ENCODE measurements at regions not wholly inside any gene's neighbourhood (a gene's known extent, or its start where the extent isn't known, plus 50 kb on each side); places are given as distances from the start of the nearest gene placed in this dataset.

- H3K36me3 ChIP-seq (ENCODE audit: low read length) = no peaks in the 10 kb centered on the region
- H2AFZ ChIP-seq (ENCODE audit: low read depth, low read length, severe bottlenecking) = no peak overlapping the region
- no peaks in the 10 kb centered on the region for H3F3A ChIP-seq (ENCODE audit: insufficient read depth)
- no peaks in the 10 kb centered on the region for H3K9me3 ChIP-seq (ENCODE audit: insufficient read depth, low read length)
- H3K4me2 ChIP-seq (ENCODE audit: low read depth, low read length, poor library complexity, severe bottlenecking) = no peak overlapping the region
- H4K20me1 ChIP-seq (ENCODE audit: low read depth, low read length) = no peaks in the 10 kb centered on the region
- no peaks in the 10 kb centered on the region for H3K27me3 ChIP-seq (ENCODE audit: low read length)
- no peak overlapping the region for H3K27ac ChIP-seq (ENCODE audit: low read depth, low read length)
- TF ChIP-seq, protein P1, sequence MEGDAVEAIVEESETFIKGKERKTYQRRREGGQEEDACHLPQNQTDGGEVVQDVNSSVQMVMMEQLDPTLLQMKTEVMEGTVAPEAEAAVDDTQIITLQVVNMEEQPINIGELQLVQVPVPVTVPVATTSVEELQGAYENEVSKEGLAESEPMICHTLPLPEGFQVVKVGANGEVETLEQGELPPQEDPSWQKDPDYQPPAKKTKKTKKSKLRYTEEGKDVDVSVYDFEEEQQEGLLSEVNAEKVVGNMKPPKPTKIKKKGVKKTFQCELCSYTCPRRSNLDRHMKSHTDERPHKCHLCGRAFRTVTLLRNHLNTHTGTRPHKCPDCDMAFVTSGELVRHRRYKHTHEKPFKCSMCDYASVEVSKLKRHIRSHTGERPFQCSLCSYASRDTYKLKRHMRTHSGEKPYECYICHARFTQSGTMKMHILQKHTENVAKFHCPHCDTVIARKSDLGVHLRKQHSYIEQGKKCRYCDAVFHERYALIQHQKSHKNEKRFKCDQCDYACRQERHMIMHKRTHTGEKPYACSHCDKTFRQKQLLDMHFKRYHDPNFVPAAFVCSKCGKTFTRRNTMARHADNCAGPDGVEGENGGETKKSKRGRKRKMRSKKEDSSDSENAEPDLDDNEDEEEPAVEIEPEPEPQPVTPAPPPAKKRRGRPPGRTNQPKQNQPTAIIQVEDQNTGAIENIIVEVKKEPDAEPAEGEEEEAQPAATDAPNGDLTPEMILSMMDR (IDR thresholded peaks at IDR 0.05; ENCODE audit: insufficient read depth, low read length, poor library complexity, severe bottlenecking) = no peak
- no peak for TF ChIP-seq EZH2phosphoT487 (conservative IDR thresholded peaks at IDR 0.05; ENCODE audit: low read length)
- H3K79me2 ChIP-seq (ENCODE audit: insufficient read depth, low read length) = no peaks in the 10 kb centered on the region
- H3K9ac ChIP-seq (ENCODE audit: low read length) = no peak overlapping the region
- H3K4me3 ChIP-seq (ENCODE audit: insufficient read depth, low read length, poor library complexity, severe bottlenecking) = no peak overlapping the region
- no peaks in the 10 kb centered on the region for H3K9me2 ChIP-seq (replicated peaks; ENCODE audit: insufficient read depth, low read length)
Observed at GRCh38 chr4:18571301-18571761, 549.8 kb upstream of the LCORL start.

GRCh38 chr4:18570370-18570769 is 548.8 kb upstream of the LCORL start:
- no peaks in the 10 kb centered on the region for H3F3A ChIP-seq (ENCODE audit: insufficient read depth)
- H3K79me2 ChIP-seq (ENCODE audit: insufficient read depth, low read length) = no peaks in the 10 kb centered on the region
- H3K27ac ChIP-seq (ENCODE audit: low read depth, low read length) = no peak overlapping the region
- H3K27me3 ChIP-seq (ENCODE audit: low read length) = no peaks in the 10 kb centered on the region
- no peaks in the 10 kb centered on the region for H4K20me1 ChIP-seq (ENCODE audit: low read depth, low read length)
- no peak overlapping the region for H3K9ac ChIP-seq (ENCODE audit: low read length)
- TF ChIP-seq, protein P1 (IDR thresholded peaks at IDR 0.05; ENCODE audit: insufficient read depth, low read length, poor library complexity, severe bottlenecking) = no peak
- TF ChIP-seq EZH2phosphoT487 (conservative IDR thresholded peaks at IDR 0.05; ENCODE audit: low read length) = no peak
- H2AFZ ChIP-seq (ENCODE audit: low read depth, low read length, severe bottlenecking) = no peak overlapping the region
- no peaks in the 10 kb centered on the region for H3K9me2 ChIP-seq (replicated peaks; ENCODE audit: insufficient read depth, low read length)
- no peak overlapping the region for H3K4me2 ChIP-seq (ENCODE audit: low read depth, low read length, poor library complexity, severe bottlenecking)
- H3K4me3 ChIP-seq (ENCODE audit: insufficient read depth, low read length, poor library complexity, severe bottlenecking) = no peak overlapping the region
- no peaks in the 10 kb centered on the region for H3K9me3 ChIP-seq (ENCODE audit: insufficient read depth, low read length)
- no peaks in the 10 kb centered on the region for H3K36me3 ChIP-seq (ENCODE audit: low read length)

DNA sequence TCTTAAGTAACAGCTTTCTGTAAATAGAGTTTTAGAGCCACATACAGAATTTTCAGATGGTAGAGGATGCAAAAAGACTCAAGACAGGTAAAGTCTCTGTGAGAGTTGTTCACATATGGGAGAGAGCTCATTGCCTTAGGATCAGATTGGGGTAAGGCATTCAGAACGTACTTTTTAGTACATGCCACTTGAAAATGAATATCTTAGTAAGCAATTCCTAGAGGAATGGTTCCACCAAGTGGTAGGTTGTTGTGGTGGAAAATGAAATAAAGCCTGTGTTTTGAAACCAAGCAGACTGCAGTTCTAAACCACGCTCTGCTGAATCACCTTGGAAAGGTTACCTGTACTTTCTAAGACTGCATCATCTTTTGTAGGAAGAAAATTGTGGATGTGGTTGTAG is 547.0 kb upstream of the LCORL start:
- Histone ChIP-seq H3K9me2 (replicated peaks; ENCODE audit: insufficient read depth, low read length) (no peaks in the 10 kb centered on the region), H3K4me3 (ENCODE audit: insufficient read depth, low read length, poor library complexity, severe bottlenecking) (no peak overlapping the region), H3F3A (ENCODE audit: insufficient read depth) (no peaks in the 10 kb centered on the region), H3K79me2 (ENCODE audit: insufficient read depth, low read length) (no peaks in the 10 kb centered on the region), H3K9me3 (ENCODE audit: insufficient read depth, low read length) (no peaks in the 10 kb centered on the region), H3K4me2 (ENCODE audit: low read depth, low read length, poor library complexity, severe bottlenecking) (no peak overlapping the region), H3K27ac (ENCODE audit: low read depth, low read length) (no peak overlapping the region), H2AFZ (ENCODE audit: low read depth, low read length, severe bottlenecking) (no peak overlapping the region), H3K36me3 (ENCODE audit: low read length) (no peaks in the 10 kb centered on the region), H4K20me1 (ENCODE audit: low read depth, low read length) (no peaks in the 10 kb centered on the region), H3K9ac (ENCODE audit: low read length) (no peak overlapping the region), H3K27me3 (ENCODE audit: low read length) (no peaks in the 10 kb centered on the region)
- TF ChIP-seq EZH2phosphoT487 (conservative IDR thresholded peaks at IDR 0.05; ENCODE audit: low read length) = no peak
- TF ChIP-seq, protein P1 (IDR thresholded peaks at IDR 0.05; ENCODE audit: insufficient read depth, low read length, poor library complexity, severe bottlenecking) = no peak

Data from SU-DHL-6 (cell line).